ENCODE measurements at regions not wholly inside any gene's neighbourhood (a gene's known extent, or its start where the extent isn't known, plus 50 kb on each side); places are given as distances from the start of the nearest gene placed in this dataset.
A peak's percentile ranks its signal among the peaks of the same experiment; 100 is the strongest.

GRCh38 chr2:48116497-48116896, 198.0 kb upstream of the FOXN2 start:
- H3K36me3 ChIP-seq (ENCODE audit: control insufficient read depth, insufficient read depth, low read length), result no peaks in the 10 kb centered on the region
- peaks cover 29% of the 10 kb centered on the region for H3K4me1 ChIP-seq (ENCODE audit: control insufficient read depth, insufficient read depth, low read length)
- H3K27me3 ChIP-seq (ENCODE audit: control insufficient read depth, insufficient read depth, low read length), result no peaks in the 10 kb centered on the region
- no peak for DNase-seq
- no peaks in the 10 kb centered on the region for H3K9me3 ChIP-seq (ENCODE audit: control insufficient read depth, low read depth, low read length)
- no peak overlapping the region for H3K27ac ChIP-seq (ENCODE audit: low read length)
- no peak overlapping the region for H3K4me3 ChIP-seq (ENCODE audit: low read length)

- H3K27ac ChIP-seq (ENCODE audit: low read length), result no peak overlapping the region
- DNase-seq, result no peak
- no peaks in the 10 kb centered on the region for H3K36me3 ChIP-seq (ENCODE audit: control insufficient read depth, insufficient read depth, low read length)
- H3K4me3 ChIP-seq (ENCODE audit: low read length), result no peak overlapping the region
- no CpG with 5 or more reads among the region's 6 CpGs for WGBS (ENCODE audit: insufficient coverage, low lambda C conversion rate)
- peaks cover 13% of the 10 kb centered on the region for H3K4me1 ChIP-seq (ENCODE audit: control insufficient read depth, insufficient read depth, low read length)
- H3K27me3 ChIP-seq (ENCODE audit: control insufficient read depth, insufficient read depth, low read length), result no peaks in the 10 kb centered on the region
- H3K9me3 ChIP-seq (ENCODE audit: control insufficient read depth, low read depth, low read length), result no peaks in the 10 kb centered on the region
Observed at GRCh38 chr2:48118895-48119294, 195.6 kb upstream of the FOXN2 start.

GRCh38 chr2:48120112-48120511, 194.4 kb upstream of the FOXN2 start:
- no peak overlapping the region for H3K4me3 ChIP-seq (ENCODE audit: low read length)
- no peaks in the 10 kb centered on the region for H3K27me3 ChIP-seq (ENCODE audit: control insufficient read depth, insufficient read depth, low read length)
- peak in 1 of 2 donors; percentile 26 for DNase-seq
- H3K36me3 ChIP-seq (ENCODE audit: control insufficient read depth, insufficient read depth, low read length), result no peaks in the 10 kb centered on the region
- peaks cover 3% of the 10 kb centered on the region for H3K4me1 ChIP-seq (ENCODE audit: control insufficient read depth, insufficient read depth, low read length)
- WGBS (ENCODE audit: insufficient coverage, low lambda C conversion rate), result 32% methylated on average over 2 of the region's 3 CpGs
- H3K9me3 ChIP-seq (ENCODE audit: control insufficient read depth, low read depth, low read length), result no peaks in the 10 kb centered on the region
- H3K27ac ChIP-seq (ENCODE audit: low read length), result no peak overlapping the region

GRCh38 chr2:48120759-48121242, 193.7 kb upstream of the FOXN2 start:
- Histone ChIP-seq H3K4me1 (ENCODE audit: control insufficient read depth, insufficient read depth, low read length) (no peaks in the 10 kb centered on the region), H3K27ac (ENCODE audit: low read length) (no peak overlapping the region), H3K27me3 (ENCODE audit: control insufficient read depth, insufficient read depth, low read length) (no peaks in the 10 kb centered on the region), H3K36me3 (ENCODE audit: control insufficient read depth, insufficient read depth, low read length) (no peaks in the 10 kb centered on the region), H3K9me3 (ENCODE audit: control insufficient read depth, low read depth, low read length) (no peaks in the 10 kb centered on the region), H3K4me3 (ENCODE audit: low read length) (no peak overlapping the region)
- no peak for DNase-seq
- no CpG with 5 or more reads among the region's 1 CpG for WGBS (ENCODE audit: insufficient coverage, low lambda C conversion rate)

- no peak overlapping the region for H3K27ac ChIP-seq (ENCODE audit: low read length)
- H3K9me3 ChIP-seq (ENCODE audit: control insufficient read depth, low read depth, low read length), result no peaks in the 10 kb centered on the region
- H3K27me3 ChIP-seq (ENCODE audit: control insufficient read depth, insufficient read depth, low read length), result no peaks in the 10 kb centered on the region
- H3K4me1 ChIP-seq (ENCODE audit: control insufficient read depth, insufficient read depth, low read length), result no peaks in the 10 kb centered on the region
- no peaks in the 10 kb centered on the region for H3K36me3 ChIP-seq (ENCODE audit: control insufficient read depth, insufficient read depth, low read length)
- no peak overlapping the region for H3K4me3 ChIP-seq (ENCODE audit: low read length)
- 88% methylated on average over 3 of the region's 4 CpGs for WGBS (ENCODE audit: insufficient coverage, low lambda C conversion rate)
- no peak for DNase-seq
Observed at GRCh38 chr2:48122166-48122565, 192.3 kb upstream of the FOXN2 start.

GRCh38 chr2:48124592-48124991, 189.9 kb upstream of the FOXN2 start:
- Histone ChIP-seq H3K9me3 (ENCODE audit: control insufficient read depth, low read depth, low read length) (no peaks in the 10 kb centered on the region), H3K4me1 (ENCODE audit: control insufficient read depth, insufficient read depth, low read length) (no peaks in the 10 kb centered on the region), H3K36me3 (ENCODE audit: control insufficient read depth, insufficient read depth, low read length) (no peaks in the 10 kb centered on the region), H3K27ac (ENCODE audit: low read length) (no peak overlapping the region), H3K27me3 (ENCODE audit: control insufficient read depth, insufficient read depth, low read length) (no peaks in the 10 kb centered on the region), H3K4me3 (ENCODE audit: low read length) (no peak overlapping the region)
- no CpG with 5 or more reads among the region's 1 CpG for WGBS (ENCODE audit: insufficient coverage, low lambda C conversion rate)
- no peak for DNase-seq

- no peak overlapping the region for H3K4me3 ChIP-seq (ENCODE audit: low read length)
- no peak for DNase-seq
- H3K4me1 ChIP-seq (ENCODE audit: control insufficient read depth, insufficient read depth, low read length), result no peaks in the 10 kb centered on the region
- WGBS (ENCODE audit: insufficient coverage, low lambda C conversion rate), result 80% methylated on average over 3 of the region's 3 CpGs
- H3K27ac ChIP-seq (ENCODE audit: low read length), result no peak overlapping the region
- no peaks in the 10 kb centered on the region for H3K27me3 ChIP-seq (ENCODE audit: control insufficient read depth, insufficient read depth, low read length)
- no peaks in the 10 kb centered on the region for H3K9me3 ChIP-seq (ENCODE audit: control insufficient read depth, low read depth, low read length)
- no peaks in the 10 kb centered on the region for H3K36me3 ChIP-seq (ENCODE audit: control insufficient read depth, insufficient read depth, low read length)
Observed at GRCh38 chr2:48126162-48126561, 188.3 kb upstream of the FOXN2 start.

- 70% methylated on average over 2 of the region's 4 CpGs for WGBS (ENCODE audit: insufficient coverage, low lambda C conversion rate)
Observed at GRCh38 chr2:48127612-48128191, 186.8 kb upstream of the FOXN2 start.

GRCh38 chr2:48129293-48129950, 185.1 kb upstream of the FOXN2 start:
- H3K4me3 ChIP-seq (ENCODE audit: low read length), result no peak overlapping the region
- WGBS (ENCODE audit: insufficient coverage, low lambda C conversion rate), result no CpG with 5 or more reads among the region's 1 CpG
- H3K27me3 ChIP-seq (ENCODE audit: control insufficient read depth, insufficient read depth, low read length), result no peaks in the 10 kb centered on the region
- DNase-seq, result no peak
- no peak overlapping the region for H3K27ac ChIP-seq (ENCODE audit: low read length)
- H3K36me3 ChIP-seq (ENCODE audit: control insufficient read depth, insufficient read depth, low read length), result no peaks in the 10 kb centered on the region
- no peaks in the 10 kb centered on the region for H3K9me3 ChIP-seq (ENCODE audit: control insufficient read depth, low read depth, low read length)
- no peaks in the 10 kb centered on the region for H3K4me1 ChIP-seq (ENCODE audit: control insufficient read depth, insufficient read depth, low read length)

More at GRCh38 chr2:48127612-48128191, 186.8 kb upstream of the FOXN2 start:
- Histone ChIP-seq H3K9me3 (ENCODE audit: control insufficient read depth, low read depth, low read length) (no peaks in the 10 kb centered on the region), H3K4me3 (ENCODE audit: low read length) (no peak overlapping the region), H3K27me3 (ENCODE audit: control insufficient read depth, insufficient read depth, low read length) (no peaks in the 10 kb centered on the region), H3K27ac (ENCODE audit: low read length) (no peak overlapping the region), H3K36me3 (ENCODE audit: control insufficient read depth, insufficient read depth, low read length) (no peaks in the 10 kb centered on the region), H3K4me1 (ENCODE audit: control insufficient read depth, insufficient read depth, low read length) (no peaks in the 10 kb centered on the region)
- DNase-seq, result no peak

GRCh38 chr2:48131539-48132270, 182.8 kb upstream of the FOXN2 start:
- H3K27ac ChIP-seq (ENCODE audit: low read length), result no peak overlapping the region
- peak in 1 of 2 donors; percentile 13 for DNase-seq
- no peaks in the 10 kb centered on the region for H3K27me3 ChIP-seq (ENCODE audit: control insufficient read depth, insufficient read depth, low read length)
- no peaks in the 10 kb centered on the region for H3K36me3 ChIP-seq (ENCODE audit: control insufficient read depth, insufficient read depth, low read length)
- H3K4me1 ChIP-seq (ENCODE audit: control insufficient read depth, insufficient read depth, low read length), result no peaks in the 10 kb centered on the region
- H3K4me3 ChIP-seq (ENCODE audit: low read length), result no peak overlapping the region
- no peaks in the 10 kb centered on the region for H3K9me3 ChIP-seq (ENCODE audit: control insufficient read depth, low read depth, low read length)
- WGBS (ENCODE audit: insufficient coverage, low lambda C conversion rate), result 90% methylated on average over 2 of the region's 6 CpGs
